HG02588 (cell line): ENCODE measurements at regions not wholly inside any gene's neighbourhood (a gene's known extent, or its start where the extent isn't known, plus 50 kb on each side); places are given as distances from the start of the nearest gene placed in this dataset.

Experiments
- ATAC-seq: cut with Tn5 transposase; IDR thresholded peaks from one replicate; pipeline ENCODE4 v1.9.1; 2021; ENCODE audit warnings: mild to moderate bottlenecking, moderate library complexity; ENCODE audit not compliant: unreplicated experiment

- ATAC-seq: no peak
These were observed 564.6 kb downstream of the BRD1 start for GRCh38 chr22:49263101-49263500.

GRCh38 chr22:49262167-49262566 is 565.5 kb downstream of the BRD1 start:
- ATAC-seq: no peak

- no peak for ATAC-seq
These were observed 566.1 kb downstream of the BRD1 start for GRCh38 chr22:49261616-49262015.

GRCh38 chr22:49260681-49261580 is 566.7 kb downstream of the BRD1 start:
- no peak for ATAC-seq

- no peak for ATAC-seq
These were observed 567.6 kb downstream of the BRD1 start for GRCh38 chr22:49259839-49260615.

- no peak for ATAC-seq
These were observed 569.3 kb downstream of the BRD1 start for GRCh38 chr22:49258107-49259010.

GRCh38 chr22:49257551-49257961 is 570.1 kb downstream of the BRD1 start:
- ATAC-seq: no peak

- ATAC-seq: no peak
These were observed 571.8 kb downstream of the BRD1 start for GRCh38 chr22:49255741-49256318.

GRCh38 chr22:49255154-49255553 is 572.5 kb downstream of the BRD1 start:
- ATAC-seq: no peak

GRCh38 chr22:49253656-49254055 is 574.0 kb downstream of the BRD1 start:
- no peak for ATAC-seq

- no peak for ATAC-seq
These were observed 576.3 kb downstream of the BRD1 start for GRCh38 chr22:49251371-49251770.

- ATAC-seq: no peak
These were observed 580.3 kb downstream of the BRD1 start for GRCh38 chr22:49247194-49247924.

- ATAC-seq: no peak
These were observed 582.9 kb downstream of the BRD1 start for GRCh38 chr22:49244466-49245420.

GRCh38 chr22:49243965-49244364 is 583.7 kb downstream of the BRD1 start:
- ATAC-seq: no peak

- no peak for ATAC-seq
These were observed 584.3 kb downstream of the BRD1 start for GRCh38 chr22:49243335-49243734.

GRCh38 chr22:49242480-49242879 is 585.2 kb downstream of the BRD1 start:
- ATAC-seq: no peak

GRCh38 chr22:49241174-49241851 is 586.4 kb downstream of the BRD1 start:
- no peak for ATAC-seq

- no peak for ATAC-seq
These were observed 587.2 kb downstream of the BRD1 start for GRCh38 chr22:49240472-49240871.
